Ovary (tissue), 3 donors: ENCODE measurements at regions not wholly inside any gene's neighbourhood (a gene's known extent, or its start where the extent isn't known, plus 50 kb on each side); places are given as distances from the start of the nearest gene placed in this dataset.

ENCODE experiments used
- CTCF ChIP-seq, 3 donors: fragments of 450-650 bp in 2 of 3; fragments of 200-600 bp in 1 of 3; IDR thresholded peaks; one replicate each; pipeline versions ENCODE4 v1.5.1 to v1.8.0; 2016 to 2022; ENCODE audit warnings: antibody characterized with exemption in 3 of 3, mild to moderate bottlenecking in 1 of 3
- POLR2A ChIP-seq: fragments of 450-650 bp; IDR thresholded peaks from one replicate; pipeline ENCODE4 v1.6.1; 2017; ENCODE audit warnings: antibody characterized with exemption, mild to moderate bottlenecking, moderate library complexity
- donor health status: DM: no; HTN: no; CAD: no.

- TF ChIP-seq CTCF (IDR thresholded peaks at IDR 0.05) (no peak), POLR2A (no peak)
Measured at GRCh38 chr12:94789510-94790225, 139.3 kb upstream of the TMCC3 start.
